GM19452 (cell line): ENCODE measurements at regions not wholly inside any gene's neighbourhood (a gene's known extent, or its start where the extent isn't known, plus 50 kb on each side); places are given as distances from the start of the nearest gene placed in this dataset.

ENCODE experiments used
- ATAC-seq: cut with Tn5 transposase; IDR thresholded peaks from one replicate; pipeline ENCODE4 v1.9.1; 2021; ENCODE audit not compliant: unreplicated experiment

- ATAC-seq, result no peak
Measured at GRCh38 chr11:127674754-127675153, 674.2 kb upstream of the KIRREL3 start.

GRCh38 chr11:127670374-127671119 is 670.0 kb upstream of the KIRREL3 start:
- ATAC-seq, result no peak

- ATAC-seq, result no peak
Measured at GRCh38 chr11:127656116-127656836, 655.7 kb upstream of the KIRREL3 start.

GRCh38 chr11:127653076-127653475 is 652.5 kb upstream of the KIRREL3 start:
- no peak for ATAC-seq

GRCh38 chr11:127651888-127652221 is 651.3 kb upstream of the KIRREL3 start:
- no peak for ATAC-seq

- no peak for ATAC-seq
Measured at GRCh38 chr11:127651175-127651887, 650.8 kb upstream of the KIRREL3 start.

GRCh38 chr11:127649958-127650357 is 649.4 kb upstream of the KIRREL3 start:
- no peak for ATAC-seq

- ATAC-seq, result no peak
Measured at GRCh38 chr11:127649071-127649470, 648.5 kb upstream of the KIRREL3 start.

- no peak for ATAC-seq
Measured at GRCh38 chr11:127648583-127648982, 648.0 kb upstream of the KIRREL3 start.

GRCh38 chr11:127644366-127644765 is 643.8 kb upstream of the KIRREL3 start:
- no peak for ATAC-seq

- ATAC-seq, result no peak
Measured at GRCh38 chr11:127643268-127644058, 642.9 kb upstream of the KIRREL3 start.

- ATAC-seq, result no peak
Measured at GRCh38 chr11:127640561-127641451, 640.2 kb upstream of the KIRREL3 start.

GRCh38 chr11:127639916-127640315 is 639.3 kb upstream of the KIRREL3 start:
- ATAC-seq, result no peak

- no peak for ATAC-seq
Measured at GRCh38 chr11:127632976-127633680, 632.6 kb upstream of the KIRREL3 start.

GRCh38 chr11:127632546-127632945 is 632.0 kb upstream of the KIRREL3 start:
- ATAC-seq, result no peak

GRCh38 chr11:127631974-127632373 is 631.4 kb upstream of the KIRREL3 start:
- ATAC-seq, result no peak

GRCh38 chr11:127629200-127629599 is 628.6 kb upstream of the KIRREL3 start:
- ATAC-seq, result no peak

GRCh38 chr11:127628458-127628785 is 627.9 kb upstream of the KIRREL3 start:
- no peak for ATAC-seq

- no peak for ATAC-seq
Measured at GRCh38 chr11:127627629-127628457, 627.3 kb upstream of the KIRREL3 start.
